WERI-Rb-1 (cell line): ENCODE measurements at regions not wholly inside any gene's neighbourhood (a gene's known extent, or its start where the extent isn't known, plus 50 kb on each side); places are given as distances from the start of the nearest gene placed in this dataset.

Experiments
- DNase-seq: peaks from one replicate; pipeline ENCODE4 v3.0.0-alpha.2; 2020
- H3K27ac ChIP-seq: fragments of 250-450 bp; sonication (Bioruptor Pico); 2 replicates; pipeline ENCODE4 v1.5.1; 2020; ENCODE audit warnings: mild to moderate bottlenecking, moderate library complexity
- H3K27me3 ChIP-seq: fragments of 250-450 bp; sonication (Bioruptor Pico); 2 replicates; pipeline ENCODE4 v1.5.1; 2021; ENCODE audit warnings: mild to moderate bottlenecking, low read depth, moderate library complexity; ENCODE audit not compliant: insufficient read depth, severe bottlenecking
- H3K36me3 ChIP-seq: fragments of 250-450 bp; sonication (Bioruptor Pico); 2 replicates; pipeline ENCODE4 v1.5.1; 2020; ENCODE audit warnings: mild to moderate bottlenecking, moderate library complexity
- H3K4me3 ChIP-seq: 2 replicates; pipeline ENCODE4 v1.5.1; 2011; ENCODE audit warnings: low read depth, mild to moderate bottlenecking, control low read depth, low read length
- H3K9me3 ChIP-seq: fragments of 250-450 bp; sonication (Bioruptor Pico); 2 replicates; pipeline ENCODE4 v1.5.1; 2021; ENCODE audit warnings: mild to moderate bottlenecking, moderate library complexity; ENCODE audit not compliant: severe bottlenecking
- TF ChIP-seq, protein P1 (sequence below): IDR thresholded peaks from 2 replicates; pipeline ENCODE4 v1.5.1; 2011; ENCODE audit warnings: low read depth, mild to moderate bottlenecking, control low read depth, inconsistent platforms, low read length

DNA sequence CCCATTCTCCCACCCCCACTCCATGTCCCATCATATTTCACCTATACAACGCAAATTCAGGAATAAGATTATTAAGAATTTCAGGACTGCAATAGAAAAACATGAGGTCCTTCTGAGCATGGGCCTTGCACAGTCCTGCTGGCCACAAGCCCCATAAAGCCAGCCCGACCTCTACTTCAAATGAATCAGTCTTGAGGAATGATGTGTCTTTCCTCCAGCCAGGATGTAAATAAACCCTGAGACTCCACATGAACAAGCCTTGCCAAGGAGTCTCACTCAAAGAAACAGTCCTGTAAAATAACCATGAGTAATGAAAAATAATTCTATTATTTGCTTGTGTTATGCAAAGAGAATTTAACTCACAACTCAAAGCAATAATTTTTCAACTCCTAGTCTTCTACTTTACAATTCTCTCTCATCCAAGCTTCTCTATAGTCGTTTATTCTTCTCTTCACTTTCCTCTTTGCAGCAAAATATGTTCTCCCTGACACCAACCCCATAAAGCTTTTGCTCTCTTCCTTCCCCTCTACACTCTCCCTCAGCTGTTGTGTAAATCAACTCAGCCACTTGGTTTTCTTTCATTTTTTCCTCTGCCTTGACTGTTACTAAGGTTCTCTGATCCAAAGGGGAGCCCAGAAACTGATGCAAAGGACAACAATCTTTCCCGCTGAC, 140.1 kb upstream of the MOCS2 start:
- no peak for DNase-seq
- TF ChIP-seq, protein P1, sequence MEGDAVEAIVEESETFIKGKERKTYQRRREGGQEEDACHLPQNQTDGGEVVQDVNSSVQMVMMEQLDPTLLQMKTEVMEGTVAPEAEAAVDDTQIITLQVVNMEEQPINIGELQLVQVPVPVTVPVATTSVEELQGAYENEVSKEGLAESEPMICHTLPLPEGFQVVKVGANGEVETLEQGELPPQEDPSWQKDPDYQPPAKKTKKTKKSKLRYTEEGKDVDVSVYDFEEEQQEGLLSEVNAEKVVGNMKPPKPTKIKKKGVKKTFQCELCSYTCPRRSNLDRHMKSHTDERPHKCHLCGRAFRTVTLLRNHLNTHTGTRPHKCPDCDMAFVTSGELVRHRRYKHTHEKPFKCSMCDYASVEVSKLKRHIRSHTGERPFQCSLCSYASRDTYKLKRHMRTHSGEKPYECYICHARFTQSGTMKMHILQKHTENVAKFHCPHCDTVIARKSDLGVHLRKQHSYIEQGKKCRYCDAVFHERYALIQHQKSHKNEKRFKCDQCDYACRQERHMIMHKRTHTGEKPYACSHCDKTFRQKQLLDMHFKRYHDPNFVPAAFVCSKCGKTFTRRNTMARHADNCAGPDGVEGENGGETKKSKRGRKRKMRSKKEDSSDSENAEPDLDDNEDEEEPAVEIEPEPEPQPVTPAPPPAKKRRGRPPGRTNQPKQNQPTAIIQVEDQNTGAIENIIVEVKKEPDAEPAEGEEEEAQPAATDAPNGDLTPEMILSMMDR = no peak
- H3K36me3 ChIP-seq = no peaks in the 10 kb centered on the region
- no peaks in the 10 kb centered on the region for H3K9me3 ChIP-seq
- H3K4me3 ChIP-seq = no peak overlapping the region
- H3K27me3 ChIP-seq = peaks cover 43% of the 10 kb centered on the region
- no peak overlapping the region for H3K27ac ChIP-seq

DNA sequence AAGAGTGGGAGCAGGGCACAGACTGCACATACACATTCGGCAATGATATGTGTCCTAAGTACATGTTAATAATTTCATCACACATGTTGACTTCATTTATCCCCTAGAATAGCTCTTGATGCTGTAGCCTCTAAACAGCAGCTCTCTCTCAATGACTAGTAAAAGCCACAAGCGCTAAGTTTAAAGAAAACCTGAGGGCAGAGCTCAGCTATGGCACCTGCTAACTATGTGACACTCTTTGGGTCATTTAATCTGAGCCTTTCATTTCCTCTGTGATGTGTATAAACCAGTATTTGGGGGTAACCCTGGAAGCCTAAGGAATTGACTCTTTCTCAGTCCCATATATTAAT, 140.6 kb upstream of the MOCS2 start:
- Histone ChIP-seq H3K9me3 (no peaks in the 10 kb centered on the region), H3K27me3 (peaks cover 43% of the 10 kb centered on the region), H3K36me3 (no peaks in the 10 kb centered on the region), H3K27ac (no peak overlapping the region), H3K4me3 (no peak overlapping the region)
- no peak for DNase-seq
- TF ChIP-seq, protein P1 = no peak

DNA sequence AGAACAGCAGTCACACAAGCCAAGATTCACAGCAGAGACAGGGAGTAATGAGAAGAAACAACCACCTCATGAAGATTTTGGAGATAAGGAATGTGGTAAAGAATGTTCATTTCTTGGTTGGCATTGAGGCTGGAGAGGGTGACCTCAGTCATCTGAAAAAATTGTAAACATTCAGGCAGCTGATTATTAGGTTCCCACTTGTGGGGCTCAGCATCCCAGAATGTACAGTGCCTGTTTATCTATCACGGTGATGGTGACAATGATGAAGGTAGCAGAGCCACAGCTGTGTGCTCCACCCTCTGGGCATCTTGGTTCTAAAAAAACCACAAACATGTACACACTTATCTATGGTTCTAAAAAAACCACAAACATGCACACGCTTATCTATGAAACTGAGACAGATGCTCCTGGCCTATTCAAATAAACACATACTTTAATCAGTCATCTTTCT, 143.9 kb upstream of the MOCS2 start:
- no peak for DNase-seq

DNA sequence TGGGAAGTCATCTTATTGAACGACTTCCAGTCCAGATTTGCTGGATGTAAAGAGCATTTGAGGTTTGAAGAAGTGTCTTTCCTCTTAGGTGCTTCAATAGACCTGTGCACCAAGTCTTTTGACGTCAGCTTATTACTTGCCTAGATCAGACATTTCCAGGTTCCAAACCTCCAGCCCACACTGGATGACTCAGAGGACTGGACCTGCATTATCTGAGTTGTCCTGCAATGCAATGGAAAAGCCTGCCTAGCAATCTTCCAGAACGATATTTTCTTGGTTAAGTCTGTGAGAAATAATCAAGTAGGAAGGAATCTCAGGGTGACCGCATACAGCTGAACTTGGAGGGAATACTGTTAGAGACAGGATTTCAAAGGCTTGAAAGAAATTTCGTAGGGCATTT, 147.2 kb upstream of the MOCS2 start:
- TF ChIP-seq, protein P1 = no peak
- no peak for DNase-seq
- Histone ChIP-seq H3K27me3 (peaks cover 23% of the 10 kb centered on the region), H3K9me3 (no peaks in the 10 kb centered on the region), H3K4me3 (no peak overlapping the region), H3K27ac (no peak overlapping the region), H3K36me3 (no peaks in the 10 kb centered on the region)

More for the DNA sequence above, 143.9 kb upstream of the MOCS2 start:
- no peaks in the 10 kb centered on the region for H3K36me3 ChIP-seq
- H3K27me3 ChIP-seq = peaks cover 44% of the 10 kb centered on the region
- no peaks in the 10 kb centered on the region for H3K9me3 ChIP-seq
- no peak overlapping the region for H3K27ac ChIP-seq
- H3K4me3 ChIP-seq = no peak overlapping the region
- TF ChIP-seq, protein P1 = no peak

DNA sequence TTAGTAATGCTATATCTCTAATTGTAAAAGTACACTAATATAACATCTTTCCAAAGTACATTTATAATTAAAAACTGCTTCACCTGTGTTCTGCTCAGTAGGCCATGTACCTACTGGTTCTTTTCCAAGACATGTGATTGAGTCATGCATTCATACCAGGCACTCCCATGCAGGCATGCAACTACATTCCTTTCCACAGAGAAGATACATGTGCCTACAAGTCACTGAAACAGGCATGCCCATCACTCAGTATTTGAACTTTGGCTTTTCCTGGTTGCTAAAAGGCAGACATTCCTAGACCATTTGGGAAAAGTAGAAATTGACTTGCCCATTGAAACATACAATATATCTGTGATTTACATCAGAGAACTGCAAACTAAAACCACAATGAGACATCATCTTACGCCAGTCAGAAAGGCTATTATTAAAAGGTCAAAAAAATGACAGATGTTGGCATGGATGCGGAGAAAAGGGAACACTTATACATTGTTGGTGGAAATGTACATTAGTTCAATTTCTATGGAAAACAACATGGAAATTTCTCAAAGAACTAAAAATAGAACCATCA, 148.3 kb upstream of the MOCS2 start:
- Histone ChIP-seq H3K27me3 (peaks cover 18% of the 10 kb centered on the region), H3K9me3 (no peaks in the 10 kb centered on the region), H3K36me3 (no peaks in the 10 kb centered on the region), H3K27ac (no peak overlapping the region), H3K4me3 (no peak overlapping the region)
- TF ChIP-seq, protein P1 = no peak
- DNase-seq = no peak

DNA sequence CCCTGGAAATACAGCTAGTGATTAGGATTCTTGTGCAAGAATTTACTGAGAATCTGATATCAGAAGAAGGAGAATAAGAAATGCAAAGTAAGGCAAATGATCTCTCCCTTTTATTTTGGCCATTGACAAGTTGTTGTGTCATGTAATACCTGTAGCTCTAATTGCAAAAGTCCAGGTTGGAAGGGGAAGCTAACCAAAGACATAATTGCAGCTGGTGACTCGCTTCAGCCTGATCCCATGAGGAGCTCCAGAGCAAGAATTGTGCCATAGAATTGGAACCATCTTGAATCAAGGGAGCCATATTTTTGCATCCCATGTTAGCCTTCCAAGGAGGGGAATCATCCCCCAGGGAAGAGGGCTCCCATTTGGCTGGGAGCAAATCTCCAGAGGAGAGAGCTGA, 149.6 kb upstream of the MOCS2 start:
- TF ChIP-seq, protein P1 = no peak
- Histone ChIP-seq H3K27ac (no peak overlapping the region), H3K36me3 (no peaks in the 10 kb centered on the region), H3K4me3 (no peak overlapping the region), H3K9me3 (no peaks in the 10 kb centered on the region), H3K27me3 (peaks cover 17% of the 10 kb centered on the region)
- DNase-seq = no peak
